B cell (primary cell): ENCODE measurements at regions not wholly inside any gene's neighbourhood (a gene's known extent, or its start where the extent isn't known, plus 50 kb on each side); places are given as distances from the start of the nearest gene placed in this dataset.

Experiments
- ATAC-seq: fragments of 200-7000 bp; cut with Tn5 transposase; one replicate; pipeline ENCODE4 v1.10.0; 2021; ENCODE audit warnings: low read depth, mild to moderate bottlenecking, moderate number of reproducible peaks, moderate library complexity
- CTCF ChIA-PET: fragments of 350-600 bp; sonication (Branson Sonifier 250); formaldehyde crosslinking; loops from one replicate; lab custom pipeline; 2021; ENCODE audit warnings: antibody characterized with exemption, inconsistent platforms; lab: Charles Lee
- POLR2A ChIA-PET: fragments of 350-600 bp; sonication (Branson Sonifier 250); formaldehyde crosslinking; loops from one replicate; lab custom pipeline; 2021; ENCODE audit warnings: antibody characterized with exemption; lab: Charles Lee
- DNase-seq: peaks from one replicate; pipeline ENCODE4 v3.0.0; 2013
- H2AFZ ChIP-seq: 2 replicates; pipeline ENCODE4 v1.6.1; 2012; ENCODE audit warnings: mild to moderate bottlenecking, low read depth, low read length; ENCODE audit not compliant: insufficient read depth, poor library complexity, severe bottlenecking
- H3K27ac ChIP-seq, 2 donors: 1 replicate in 1 of 2; 2 replicates in 1 of 2; pipeline ENCODE4 v1.5.1; 2012 to 2013; ENCODE audit warnings: low read length in 2 of 2, mild to moderate bottlenecking in 2 of 2, moderate library complexity in 1 of 2
- H3K27me3 ChIP-seq, 4 experiments: fragments of 200-600 bp in 1 of 4; sonication (generic) in 1 of 4; replicated peaks in 1 of 4; 1 replicate in 2 of 4; 2 replicates in 2 of 4; pipeline versions ENCODE4 v1.6.1 to v1.7.0; 2013 to 2016; ENCODE audit warnings: low read length in 3 of 4, mild to moderate bottlenecking in 2 of 4, mixed read lengths in 1 of 4, moderate library complexity in 1 of 4; ENCODE audit not compliant: insufficient read depth in 4 of 4, control insufficient read depth in 3 of 4; ENCODE audit errors: control extremely low read depth in 1 of 4
- H3K36me3 ChIP-seq, 2 experiments: replicated peaks in 1 of 2; 1 replicate in 1 of 2; 2 replicates in 1 of 2; pipeline versions ENCODE4 v1.6.1 to v1.7.1; 2013; ENCODE audit warnings: low read length in 1 of 2; ENCODE audit not compliant: insufficient read depth in 2 of 2, control insufficient read depth in 1 of 2; ENCODE audit errors: control extremely low read depth in 1 of 2, extremely low read depth in 1 of 2
- H3K4me1 ChIP-seq, 2 donors: fragments of 200-600 bp in 1 of 2; sonication (generic) in 1 of 2; 1 replicate in 1 of 2; 2 replicates in 1 of 2; pipeline versions ENCODE4 v1.5.1 to v1.6.1; 2013 to 2017; ENCODE audit warnings: low read length in 2 of 2; ENCODE audit not compliant: control insufficient read depth in 2 of 2, insufficient read depth in 2 of 2
- H3K4me2 ChIP-seq: replicated peaks from 2 replicates; pipeline ENCODE3; 2012; ENCODE audit warnings: mild to moderate bottlenecking, low read depth, low read length; ENCODE audit not compliant: poor library complexity, severe bottlenecking
- H3K4me3 ChIP-seq, 5 experiments: fragments of 200-600 bp in 1 of 5; sonication (generic) in 1 of 5; 1 replicate in 3 of 5; 2 replicates in 2 of 5; pipeline versions ENCODE4 v1.5.1 to v1.7.0; 2011 to 2016; ENCODE audit warnings: low read length in 4 of 5, mild to moderate bottlenecking in 4 of 5, low read depth in 2 of 5, control low read depth in 1 of 5, moderate library complexity in 1 of 5; ENCODE audit not compliant: insufficient read depth in 1 of 5; ENCODE audit errors: control extremely low read depth in 1 of 5, extremely low read depth in 1 of 5
- H3K79me2 ChIP-seq: fragments of 200-600 bp; sonication (generic); one replicate; pipeline ENCODE4 v1.6.0; 2016; ENCODE audit warnings: low read length; ENCODE audit not compliant: control insufficient read depth, insufficient read depth
- H3K9ac ChIP-seq: fragments of 200-600 bp; sonication (generic); 2 replicates; pipeline ENCODE4 v1.6.1; 2017; ENCODE audit warnings: mild to moderate bottlenecking, low read length, moderate library complexity
- H3K9me3 ChIP-seq, 3 donors: one replicate each; pipeline versions ENCODE4 v1.6.1 to v1.7.1; 2013; ENCODE audit warnings: low read length in 2 of 3; ENCODE audit not compliant: control insufficient read depth in 2 of 3, insufficient read depth in 1 of 3; ENCODE audit errors: control extremely low read depth in 1 of 3
- H4K20me1 ChIP-seq: 2 replicates; pipeline ENCODE4 v1.6.0; 2012; ENCODE audit warnings: mild to moderate bottlenecking, low read length; ENCODE audit not compliant: insufficient read depth, control insufficient read depth, poor library complexity, severe bottlenecking
- H3K27ac Mint-ChIP-seq: one replicate; pipeline ENCODE4 v1.8.0; 2021; ENCODE audit warnings: mixed read lengths
- H3K27me3 Mint-ChIP-seq: one replicate; pipeline ENCODE4 v1.8.0; 2021; ENCODE audit warnings: mixed read lengths
- H3K4me1 Mint-ChIP-seq: one replicate; pipeline ENCODE4 v1.8.0; 2021; ENCODE audit warnings: mixed read lengths
- H3K4me3 Mint-ChIP-seq: one replicate; pipeline ENCODE4 v1.8.0; 2021; ENCODE audit warnings: mixed read lengths
- H3K9me3 Mint-ChIP-seq: one replicate; pipeline ENCODE4 v1.8.0; 2022; ENCODE audit warnings: mixed read lengths; ENCODE audit not compliant: insufficient read depth
- CTCF ChIP-seq: fragments of 200-600 bp; IDR thresholded peaks from one replicate; pipeline ENCODE4 v1.8.0; 2022; ENCODE audit warnings: antibody characterized with exemption, mild to moderate bottlenecking
- EZH2 ChIP-seq: IDR thresholded peaks from 2 replicates; pipeline ENCODE4 v1.6.1; 2012; ENCODE audit warnings: borderline replicate concordance, low read depth, mild to moderate bottlenecking, moderate library complexity, low read length; ENCODE audit not compliant: insufficient read depth, poor library complexity, severe bottlenecking
- WGBS: methylation state at CpG from one replicate; pipeline ENCODE4 v1.1.5; 2013; ENCODE audit warnings: missing lambda C conversion rate; ENCODE audit not compliant: insufficient coverage; 5-methylcytosine and 5-hydroxymethylcytosine counted together
- intact Hi-C: fragments of 100-400 bp; cut with micrococcal nuclease; formaldehyde crosslinking; loops from one replicate; pipeline ENCODE4 v1.10.0; 2022

DNA sequence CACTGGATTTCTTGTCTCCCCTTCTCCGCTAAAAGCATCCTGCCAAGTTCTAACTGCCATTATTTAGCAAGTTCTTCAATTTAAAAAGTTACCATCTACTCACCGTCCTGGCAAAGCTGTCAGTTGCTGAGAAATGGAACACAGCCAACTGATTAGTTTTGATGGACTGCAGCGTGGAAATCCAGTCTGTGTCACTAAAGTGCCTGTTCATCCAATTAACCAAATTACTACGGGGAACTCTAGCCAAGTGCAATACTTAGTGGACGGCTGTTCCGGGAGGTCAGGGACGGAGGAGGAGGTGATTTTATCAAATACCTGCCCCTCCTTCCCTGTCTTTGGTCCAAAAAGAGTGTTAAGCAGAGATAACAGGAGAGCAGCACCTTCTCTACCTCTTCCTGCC, 260.7 kb downstream of the MAF start:
- H3K27ac ChIP-seq: no peak overlapping the region
- 100% methylated on average over 2 of the region's 7 CpGs for WGBS
- CTCF ChIA-PET: no interaction called here
- Mint-ChIP-seq H3K4me1 (no peaks in the 10 kb centered on the region), H3K27ac (no peak overlapping the region), H3K4me3 (no peak overlapping the region), H3K27me3 (peaks cover 9% of the 10 kb centered on the region), H3K9me3 (peaks cover 2% of the 10 kb centered on the region)
- peaks cover 0 to 2% (median 0%) of the 10 kb centered on the region in 4 experiments for H3K27me3 ChIP-seq
- H3K9ac ChIP-seq: no peak overlapping the region
- H3K4me1 ChIP-seq: no peaks in the 10 kb centered on the region
- DNase-seq (no peak), ATAC-seq (no peak)
- no peak overlapping the region for H3K4me3 ChIP-seq
- H4K20me1 ChIP-seq: no peaks in the 10 kb centered on the region
- no peaks in the 10 kb centered on the region for H3K36me3 ChIP-seq
- no peak overlapping the region for H2AFZ ChIP-seq
- POLR2A ChIA-PET: no interaction called here
- intact Hi-C loops: no loop called here
- no peaks in the 10 kb centered on the region for H3K79me2 ChIP-seq
- H3K4me2 ChIP-seq: no peak overlapping the region
- TF ChIP-seq CTCF (no peak), EZH2 (no peak)
- H3K9me3 ChIP-seq: peaks cover 0 to 4% (median 0%) of the 10 kb centered on the region in 3 donors

DNA sequence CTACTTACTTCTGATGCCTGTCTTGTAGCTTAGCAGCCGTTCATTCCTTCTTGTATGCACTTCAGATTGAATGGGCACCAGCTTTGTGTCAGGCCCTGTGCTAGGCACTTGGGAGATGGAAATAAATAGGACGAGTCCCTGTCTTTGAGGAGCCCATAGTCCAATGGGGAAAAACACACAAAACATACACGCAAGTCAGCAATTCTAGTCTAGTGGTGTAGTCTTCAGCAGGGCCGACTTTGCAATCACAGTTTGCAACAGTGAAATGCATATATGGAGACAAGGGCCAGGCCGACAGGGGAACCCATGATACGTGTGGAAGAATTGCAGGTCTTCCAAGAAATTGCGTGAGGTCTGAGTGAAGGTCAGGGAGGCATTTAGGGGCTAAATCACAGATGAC, 262.6 kb downstream of the MAF start:
- no peaks in the 10 kb centered on the region for H3K79me2 ChIP-seq
- H3K27ac ChIP-seq: no peak overlapping the region
- Mint-ChIP-seq H3K9me3 (peaks cover 2% of the 10 kb centered on the region), H3K27ac (no peak overlapping the region), H3K4me3 (no peak overlapping the region), H3K27me3 (peaks cover 20% of the 10 kb centered on the region), H3K4me1 (no peaks in the 10 kb centered on the region)
- TF ChIP-seq EZH2: no peak
- TF ChIP-seq CTCF: no peak
- no peak for DNase-seq
- H3K9ac ChIP-seq: no peak overlapping the region
- no peaks in the 10 kb centered on the region for H3K4me1 ChIP-seq
- H3K4me3 ChIP-seq: no peak overlapping the region
- ChIA-PET CTCF (no interaction called here), POLR2A (no interaction called here)
- peaks cover 0 to 4% (median 0%) of the 10 kb centered on the region in 3 donors for H3K9me3 ChIP-seq
- intact Hi-C loops: no loop called here
- peaks cover 0 to 2% (median 0%) of the 10 kb centered on the region in 4 experiments for H3K27me3 ChIP-seq
- no peak for ATAC-seq
- 97% methylated on average over 5 of the region's 7 CpGs for WGBS
- no peak overlapping the region for H3K4me2 ChIP-seq
- no peaks in the 10 kb centered on the region for H4K20me1 ChIP-seq
- H2AFZ ChIP-seq: no peak overlapping the region
- H3K36me3 ChIP-seq: no peaks in the 10 kb centered on the region
